ENCODE measurements at regions not wholly inside any gene's neighbourhood (a gene's known extent, or its start where the extent isn't known, plus 50 kb on each side); places are given as distances from the start of the nearest gene placed in this dataset.

DNA sequence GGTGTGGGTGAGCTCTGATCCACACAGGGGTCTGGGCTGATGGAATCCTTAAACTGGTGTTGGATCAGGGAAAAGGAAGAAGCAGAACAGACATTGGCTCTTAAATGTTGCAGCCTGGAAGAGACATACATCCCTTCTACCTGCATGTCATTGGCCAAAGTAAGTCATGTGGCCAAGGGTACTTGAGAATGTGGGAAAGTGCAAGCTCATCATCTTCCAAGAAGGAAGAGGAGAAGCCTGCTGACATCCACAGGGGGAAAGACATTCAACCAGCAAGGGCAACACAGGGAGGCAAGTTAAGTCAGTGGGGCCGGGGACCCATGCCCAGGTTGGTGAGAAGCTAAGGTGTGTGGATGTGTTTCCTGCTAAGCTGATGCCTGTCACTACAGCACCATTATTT, 272.8 kb upstream of the MKI67 start:
- no peak for DNase-seq
- CTCF ChIA-PET = no interaction called here
- no peaks in the 10 kb centered on the region for H3K79me2 ChIP-seq (ENCODE audit: insufficient read depth)

DNA sequence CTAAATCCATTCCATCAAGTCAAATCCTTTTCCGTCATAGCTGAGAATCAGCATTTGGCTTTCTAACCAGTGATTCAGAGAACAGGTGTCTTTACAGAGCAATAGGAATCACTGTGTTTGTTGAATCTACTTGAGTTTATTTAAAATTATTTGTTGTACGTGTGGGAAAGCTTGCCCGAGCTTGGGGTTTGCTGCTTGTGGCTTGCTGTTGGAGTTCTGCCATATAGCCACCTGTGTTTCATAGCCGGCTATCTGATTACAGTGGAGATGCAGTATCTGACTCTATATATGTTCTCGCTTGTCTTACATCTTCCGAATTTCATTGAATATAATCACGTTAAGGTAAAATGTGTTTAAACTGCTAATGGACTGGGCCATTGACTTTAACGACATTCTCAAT, 274.3 kb upstream of the MKI67 start:
- no peaks in the 10 kb centered on the region for H4K20me1 ChIP-seq (ENCODE audit: insufficient read depth)
- H3K9ac ChIP-seq = no peak overlapping the region
- H3K9me3 ChIP-seq = no peaks in the 10 kb centered on the region
- CTCF ChIA-PET = no interaction called here
- no peaks in the 10 kb centered on the region for H3F3A ChIP-seq (replicated peaks; ENCODE audit: insufficient read depth)
- H3K27me3 ChIP-seq (ENCODE audit: insufficient read depth) = no peaks in the 10 kb centered on the region
- POLR2A ChIA-PET = no interaction called here
- no peak overlapping the region for H3K4me3 ChIP-seq (ENCODE audit: low read depth in 2 of 2, low read length in 1 of 2)
- no peak overlapping the region for H3K27ac ChIP-seq (ENCODE audit: low read depth in 2 of 2, low read length in 1 of 2)
- H2AFZ ChIP-seq (ENCODE audit: low read depth) = no peak overlapping the region
- H3K9me2 ChIP-seq = no peaks in the 10 kb centered on the region
- H3K36me3 ChIP-seq (replicated peaks in 1 of 2; ENCODE audit: control insufficient read depth in 1 of 2, insufficient read depth in 2 of 2, low read length in 1 of 2) = no peaks in the 10 kb centered on the region
- TF ChIP-seq SMC3 (IDR thresholded peaks at IDR 0.05; ENCODE audit: low read depth, low read length) (no peak), RCOR1 (IDR thresholded peaks at IDR 0.05; ENCODE audit: low read length) (no peak), EZH2phosphoT487 (IDR thresholded peaks at IDR 0.05; ENCODE audit: borderline replicate concordance, low read depth) (no peak), FOSL2 (IDR thresholded peaks at IDR 0.05; ENCODE audit: borderline replicate concordance, low read depth) (no peak), JUND (IDR thresholded peaks at IDR 0.05) (no peak)
- no peak overlapping the region for H3K4me2 ChIP-seq
- no peaks in the 10 kb centered on the region for H3K79me2 ChIP-seq (ENCODE audit: insufficient read depth)
- no peak for DNase-seq
- H3K4me1 ChIP-seq (ENCODE audit: control insufficient read depth in 1 of 2, insufficient read depth in 2 of 2, low read depth in 1 of 2, low read length in 1 of 2) = no peaks in the 10 kb centered on the region
- 22% methylated on average over 8 of the region's 8 CpGs for WGBS (ENCODE audit: low lambda C conversion rate)

More for the DNA sequence above, 272.8 kb upstream of the MKI67 start:
- no peaks in the 10 kb centered on the region for H3K36me3 ChIP-seq (replicated peaks in 1 of 2; ENCODE audit: control insufficient read depth in 1 of 2, insufficient read depth in 2 of 2, low read length in 1 of 2)
- no peak overlapping the region for H3K4me2 ChIP-seq
- H4K20me1 ChIP-seq (ENCODE audit: insufficient read depth) = no peaks in the 10 kb centered on the region
- no peaks in the 10 kb centered on the region for H3K9me3 ChIP-seq
- no peak overlapping the region for H3K9ac ChIP-seq
- H3F3A ChIP-seq (replicated peaks; ENCODE audit: insufficient read depth) = no peaks in the 10 kb centered on the region
- no peaks in the 10 kb centered on the region for H3K9me2 ChIP-seq
- no peak overlapping the region for H3K4me3 ChIP-seq (ENCODE audit: low read depth in 2 of 2, low read length in 1 of 2)
- WGBS (ENCODE audit: low lambda C conversion rate) = 36% methylated on average over 1 of the region's 1 CpG
- TF ChIP-seq TEAD4 (IDR thresholded peaks at IDR 0.05; ENCODE audit: borderline replicate concordance, insufficient read depth) (no peak), EP300 (IDR thresholded peaks at IDR 0.05; ENCODE audit: borderline replicate concordance in 1 of 2, low read depth in 1 of 2, low read length in 1 of 2) (no peak), TCF12 (IDR thresholded peaks at IDR 0.05) (no peak), RFX5 (IDR thresholded peaks at IDR 0.05; ENCODE audit: low read length) (no peak), JUND (IDR thresholded peaks at IDR 0.05) (no peak), POLR2AphosphoS5 (IDR thresholded peaks at IDR 0.05; ENCODE audit: low read depth, low read length) (no peak), FOXM1 (IDR thresholded peaks at IDR 0.05; ENCODE audit: low read depth) (no peak), FOSL2 (IDR thresholded peaks at IDR 0.05; ENCODE audit: borderline replicate concordance, low read depth) (no peak), SMC3 (IDR thresholded peaks at IDR 0.05; ENCODE audit: low read depth, low read length) (no peak)
- TF ChIP-seq, protein P1, sequence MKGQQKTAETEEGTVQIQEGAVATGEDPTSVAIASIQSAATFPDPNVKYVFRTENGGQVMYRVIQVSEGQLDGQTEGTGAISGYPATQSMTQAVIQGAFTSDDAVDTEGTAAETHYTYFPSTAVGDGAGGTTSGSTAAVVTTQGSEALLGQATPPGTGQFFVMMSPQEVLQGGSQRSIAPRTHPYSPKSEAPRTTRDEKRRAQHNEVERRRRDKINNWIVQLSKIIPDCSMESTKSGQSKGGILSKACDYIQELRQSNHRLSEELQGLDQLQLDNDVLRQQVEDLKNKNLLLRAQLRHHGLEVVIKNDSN (IDR thresholded peaks at IDR 0.05; ENCODE audit: borderline replicate concordance, low read depth) = no peak
- H3K4me1 ChIP-seq (ENCODE audit: control insufficient read depth in 1 of 2, insufficient read depth in 2 of 2, low read depth in 1 of 2, low read length in 1 of 2) = no peaks in the 10 kb centered on the region
- no peaks in the 10 kb centered on the region for H3K27me3 ChIP-seq (ENCODE audit: insufficient read depth)
- H2AFZ ChIP-seq (ENCODE audit: low read depth) = no peak overlapping the region
- POLR2A ChIA-PET = no interaction called here
- no peak overlapping the region for H3K27ac ChIP-seq (ENCODE audit: low read depth in 2 of 2, low read length in 1 of 2)

DNA sequence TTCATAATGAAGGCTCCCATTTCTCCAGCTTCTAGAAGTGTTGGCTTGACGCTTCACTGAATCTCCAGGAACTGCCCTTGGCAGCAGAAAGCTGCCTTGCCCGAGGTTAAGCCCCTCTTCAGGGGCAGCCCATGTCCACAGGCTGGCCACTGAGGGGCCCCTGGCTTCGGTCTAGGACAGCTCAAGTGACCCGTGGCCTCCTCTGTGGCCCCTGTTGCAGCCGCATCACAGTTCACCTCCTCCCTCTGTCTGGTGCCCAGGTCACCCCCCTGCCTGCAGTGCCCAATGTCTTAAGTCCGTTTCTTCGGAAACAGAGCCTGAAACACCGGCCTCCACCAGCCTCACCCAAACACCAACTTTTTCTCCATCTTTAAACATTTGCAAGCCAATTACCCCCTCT, 279.2 kb upstream of the MKI67 start:
- Histone ChIP-seq H3K4me2 (no peak overlapping the region), H3K9ac (no peak overlapping the region), H3K27ac (ENCODE audit: low read depth in 2 of 2, low read length in 1 of 2) (no peak overlapping the region), H3K4me3 (ENCODE audit: low read depth in 2 of 2, low read length in 1 of 2) (no peak overlapping the region), H3K36me3 (replicated peaks in 1 of 2; ENCODE audit: control insufficient read depth in 1 of 2, insufficient read depth in 2 of 2, low read length in 1 of 2) (no peaks in the 10 kb centered on the region), H3K9me2 (no peaks in the 10 kb centered on the region), H3F3A (replicated peaks; ENCODE audit: insufficient read depth) (no peaks in the 10 kb centered on the region), H3K4me1 (ENCODE audit: control insufficient read depth in 1 of 2, insufficient read depth in 2 of 2, low read depth in 1 of 2, low read length in 1 of 2) (no peaks in the 10 kb centered on the region), H4K20me1 (ENCODE audit: insufficient read depth) (no peaks in the 10 kb centered on the region), H3K27me3 (ENCODE audit: insufficient read depth) (no peaks in the 10 kb centered on the region), H3K9me3 (no peaks in the 10 kb centered on the region), H2AFZ (ENCODE audit: low read depth) (no peak overlapping the region), H3K79me2 (ENCODE audit: insufficient read depth) (no peaks in the 10 kb centered on the region)
- POLR2A ChIA-PET = no interaction called here
- TF ChIP-seq POLR2AphosphoS5 (IDR thresholded peaks at IDR 0.05; ENCODE audit: low read depth, low read length) (no peak), MEF2A (IDR thresholded peaks at IDR 0.05; ENCODE audit: borderline replicate concordance, low read depth) (no peak), TEAD4 (IDR thresholded peaks at IDR 0.05; ENCODE audit: borderline replicate concordance, insufficient read depth) (no peak)
- CTCF ChIA-PET = no interaction called here
- 11% methylated on average over 5 of the region's 8 CpGs for WGBS (ENCODE audit: low lambda C conversion rate)
- no peak for DNase-seq
